Suprapubic skin (tissue), 4 donors: ENCODE measurements at regions not wholly inside any gene's neighbourhood (a gene's known extent, or its start where the extent isn't known, plus 50 kb on each side); places are given as distances from the start of the nearest gene placed in this dataset.

Source experiments
- CTCF ChIP-seq, 2 donors: fragments of 200-600 bp in 1 of 2; fragments of 450-650 bp in 1 of 2; sonication (generic) in 1 of 2; IDR thresholded peaks; one replicate each; pipeline ENCODE4 v1.5.1; 2016 to 2019; ENCODE audit warnings: antibody characterized with exemption in 2 of 2, mild to moderate bottlenecking in 1 of 2, moderate library complexity in 1 of 2
- EP300 ChIP-seq: sonication (generic); formaldehyde crosslinking; IDR thresholded peaks from one replicate; pipeline ENCODE4 v1.6.1; 2017; ENCODE audit warnings: antibody characterized with exemption
- POLR2A ChIP-seq, 2 donors: fragments of 450-650 bp; IDR thresholded peaks; one replicate each; pipeline ENCODE4 v1.6.1; 2017; ENCODE audit warnings: antibody characterized with exemption in 2 of 2, mild to moderate bottlenecking in 2 of 2, moderate library complexity in 2 of 2
- POLR2AphosphoS5 ChIP-seq, 3 donors: sonication (generic); formaldehyde crosslinking; IDR thresholded peaks; one replicate each; pipeline ENCODE4 v1.6.1; 2017; ENCODE audit warnings: antibody characterized with exemption in 3 of 3

GRCh38 chr10:33822774-33823173 is 488.3 kb upstream of the NRP1 start:
- TF ChIP-seq EP300 (no peak), CTCF (IDR thresholded peaks at IDR 0.05) (no peak), POLR2A (IDR thresholded peaks at IDR 0.05) (no peak), POLR2AphosphoS5 (IDR thresholded peaks at IDR 0.05) (no peak)
